C1 segment of cervical spinal cord (tissue), 14 donors: ENCODE measurements at regions not wholly inside any gene's neighbourhood (a gene's known extent, or its start where the extent isn't known, plus 50 kb on each side); places are given as distances from the start of the nearest gene placed in this dataset.

Source experiments
- DNase-seq, 14 donors: peaks; one replicate each; lab custom pipeline; 2025; lab: John Stamatoyannopoulos, UW

- DNase-seq: no peak
Observed at GRCh38 chr9:99748266-99748665, 73.4 kb upstream of the NR4A3 start.

- no peak for DNase-seq
Observed at GRCh38 chr9:99748676-99749075, 73.0 kb upstream of the NR4A3 start.

DNA sequence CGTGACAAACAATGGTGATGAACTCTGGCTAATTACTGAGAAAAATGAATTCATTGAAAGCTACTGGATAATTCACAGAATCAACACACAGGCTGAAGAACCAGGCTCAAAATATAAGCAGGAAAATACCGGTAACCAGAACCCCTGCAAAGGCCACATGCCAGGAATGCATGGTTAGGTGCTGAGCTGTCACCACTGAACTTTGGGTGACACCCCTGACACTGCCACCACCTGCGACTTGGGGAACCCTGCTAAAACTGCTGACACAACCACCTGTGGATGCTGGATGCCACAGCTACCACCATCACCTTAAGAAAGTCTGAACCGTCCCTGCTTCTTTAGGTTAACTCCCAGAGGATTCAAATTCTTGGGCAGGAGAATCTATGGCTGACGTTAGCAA, 72.0 kb upstream of the NR4A3 start:
- DNase-seq: no peak

GRCh38 chr9:99750526-99750925, 71.2 kb upstream of the NR4A3 start:
- no peak for DNase-seq

- no peak for DNase-seq
Observed at GRCh38 chr9:99752417-99753109, 69.1 kb upstream of the NR4A3 start.

GRCh38 chr9:99753436-99753835, 68.2 kb upstream of the NR4A3 start:
- no peak for DNase-seq

- DNase-seq: no peak
Observed at GRCh38 chr9:99760421-99760820, 61.3 kb upstream of the NR4A3 start.

DNA sequence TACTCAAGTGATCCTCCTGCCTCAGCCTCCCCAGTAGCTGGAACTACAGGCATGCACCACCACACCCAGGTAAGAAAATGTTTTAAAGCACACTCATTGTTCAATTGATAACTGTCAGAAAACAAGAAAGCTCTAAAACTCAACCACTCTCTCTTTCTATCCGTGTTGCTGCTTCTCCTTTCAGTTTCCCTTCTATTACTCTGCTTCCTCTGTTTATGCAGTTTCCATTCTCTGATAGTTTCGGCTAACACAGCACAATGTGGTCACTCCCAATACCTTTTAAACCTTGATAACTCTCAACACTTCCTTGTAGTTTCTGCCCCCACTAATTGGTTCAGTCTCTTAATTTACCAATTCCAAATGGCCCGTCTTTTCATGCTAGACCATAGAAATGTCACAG, 59.2 kb upstream of the NR4A3 start:
- no peak for DNase-seq
